Motor neuron (in vitro differentiated cells): ENCODE measurements at regions not wholly inside any gene's neighbourhood (a gene's known extent, or its start where the extent isn't known, plus 50 kb on each side); places are given as distances from the start of the nearest gene placed in this dataset.
"Not testable (repeated sequence)": the region's sequence is repeated elsewhere in the genome, so short reads cannot be mapped to it uniquely, and the experiment has no call there.

Experiments
- ATAC-seq, 8 experiments: fragments of 200-7000 bp; cut with Tn5 transposase; replicated peaks in 6 of 8; 2 replicates each; pipeline ENCODE4 v1.8.0; 2021; ENCODE audit warnings: mild to moderate bottlenecking in 8 of 8, moderate library complexity in 8 of 8
- H3K27ac ChIP-seq, 2 donors: fragments of 250-450 bp; sonication (Bioruptor Pico); 2 replicates each; pipeline ENCODE4 v1.9.0; 2021; ENCODE audit warnings: antibody characterized with exemption in 2 of 2, mild to moderate bottlenecking in 2 of 2, moderate library complexity in 1 of 2
- H3K4me1 ChIP-seq, 2 donors: fragments of 250-450 bp; sonication (Bioruptor Pico); replicated peaks in 1 of 2; 2 replicates each; pipeline ENCODE4 v1.6.1; 2021; ENCODE audit warnings: antibody characterized with exemption in 2 of 2, mild to moderate bottlenecking in 2 of 2, moderate library complexity in 1 of 2
- H3K4me3 ChIP-seq, 5 donors: fragments of 250-450 bp; sonication (Bioruptor Pico); 2 replicates each; pipeline ENCODE4 v1.9.0; 2021; ENCODE audit warnings: antibody characterized with exemption in 5 of 5, mild to moderate bottlenecking in 5 of 5, moderate library complexity in 4 of 5
- WGBS, 10 experiments: fragments of 450-650 bp; shearing (Covaris generic); methylation state at CpG; one replicate each; pipeline ENCODE4 v1.0.0; 2022; 5-methylcytosine and 5-hydroxymethylcytosine counted together
- in situ Hi-C, 9 experiments: fragments of 400-800 bp; cut with MboI; loops; one replicate each; pipeline ENCODE4 v1.15.0; 2021; ENCODE audit warnings: low sequenced_read_pairs in 9 of 9, low pct_unique_long_range_greater_than_20kb in 2 of 9; ENCODE audit not compliant: unreplicated experiment in 9 of 9

- no peak overlapping the region for H3K27ac ChIP-seq
- 36 to 100% (median 67%) methylated on average over 1 of the region's 1 CpG; no CpG with 5 or more reads in 3 of the 10 experiments for WGBS, 10 experiments
- peaks cover 4 to 8% of the 10 kb centered on the region in 2 donors for H3K4me1 ChIP-seq
- in situ Hi-C loops, result loop anchor here in 1 of 9 experiments (25.0 kb wide), 1 partner anchor 237 kb away; the partner anchor contains the start of gene SVIL
- H3K4me3 ChIP-seq, result no peak overlapping the region
- no peak for ATAC-seq
Measured at GRCh38 chr10:29873941-29874484, 185.4 kb downstream of the JCAD start.

GRCh38 chr10:29870522-29871044 lies 188.8 kb downstream of the JCAD start:
- H3K27ac ChIP-seq, result no peak overlapping the region
- no peak overlapping the region for H3K4me3 ChIP-seq
- 36 to 100% (median 54%) methylated on average over 1 to 2 of the region's 2 CpGs; no CpG with 5 or more reads in 2 of the 10 experiments for WGBS, 10 experiments
- peaks cover 4 to 16% of the 10 kb centered on the region in 2 donors for H3K4me1 ChIP-seq
- in situ Hi-C loops, result loop anchor here in 1 of 9 experiments (25.0 kb wide), 1 partner anchor 233 kb away; the partner anchor contains the start of gene SVIL
- no peak for ATAC-seq

GRCh38 chr10:29869593-29869992 lies 189.8 kb downstream of the JCAD start:
- WGBS, 10 experiments, result 17 to 93% (median 83%) methylated on average over 1 to 6 of the region's 6 CpGs
- H3K4me1 ChIP-seq, result peaks cover under 1 to 8% of the 10 kb centered on the region in 2 donors
- H3K27ac ChIP-seq, result no peak overlapping the region
- ATAC-seq, result no peak
- no peak overlapping the region for H3K4me3 ChIP-seq
- in situ Hi-C loops, result loop anchor here in 1 of 9 experiments (25.0 kb wide), 1 partner anchor 232 kb away; the partner anchor contains the start of gene SVIL

- H3K4me3 ChIP-seq, result no peak overlapping the region
- in situ Hi-C loops, result loop anchor here in 1 of 9 experiments (25.0 kb wide), 1 partner anchor 229 kb away; the partner anchor contains the start of gene SVIL
- 83 to 100% (median 86%) methylated on average over 1 to 2 of the region's 2 CpGs; no CpG with 5 or more reads in 6 of the 10 experiments for WGBS, 10 experiments
- no peak for ATAC-seq
- no peak overlapping the region for H3K27ac ChIP-seq
- H3K4me1 ChIP-seq, result peaks cover 0 to 8% of the 10 kb centered on the region in 2 donors
Measured at GRCh38 chr10:29866356-29866755, 193.0 kb downstream of the JCAD start.

- Histone ChIP-seq H3K4me3 (no peak overlapping the region), H3K4me1 (peaks cover 0 to 8% of the 10 kb centered on the region in 2 donors), H3K27ac (no peak overlapping the region)
- ATAC-seq, result no peak
- in situ Hi-C loops, result loop anchor here in 1 of 9 experiments (25.0 kb wide), 1 partner anchor 229 kb away; the partner anchor contains the start of gene SVIL
- 15 to 86% (median 63%) methylated on average over 2 to 6 of the region's 6 CpGs; no CpG with 5 or more reads in 2 of the 10 experiments for WGBS, 10 experiments
Measured at GRCh38 chr10:29865700-29866355, 193.6 kb downstream of the JCAD start.

- no peak overlapping the region for H3K4me3 ChIP-seq
- H3K27ac ChIP-seq, result no peak overlapping the region
- H3K4me1 ChIP-seq, result peaks cover 2 to 8% of the 10 kb centered on the region in 2 donors
- in situ Hi-C loops, result loop anchor here in 1 of 9 experiments (25.0 kb wide), 1 partner anchor 226 kb away; the partner anchor contains the start of gene SVIL
- 6 to 100% (median 71%) methylated on average over 1 to 4 of the region's 4 CpGs; no CpG with 5 or more reads in 3 of the 10 experiments for WGBS, 10 experiments
- ATAC-seq, result peak in 6 of 8 experiments; percentile 7 to 62 (median 36)
Measured at GRCh38 chr10:29862923-29863614, 196.3 kb downstream of the JCAD start.

- H3K4me1 ChIP-seq, result peaks cover 2 to 8% of the 10 kb centered on the region in 2 donors
- WGBS, 10 experiments, result 7 to 100% (median 67%) methylated on average over 2 to 4 of the region's 4 CpGs; no CpG with 5 or more reads in 2 of the 10 experiments
- ATAC-seq, result no peak
- no peak overlapping the region for H3K27ac ChIP-seq
- in situ Hi-C loops, result loop anchor here in 1 of 9 experiments (25.0 kb wide), 1 partner anchor 225 kb away; the partner anchor contains the start of gene SVIL
- H3K4me3 ChIP-seq, result no peak overlapping the region
Measured at GRCh38 chr10:29861811-29862505, 197.4 kb downstream of the JCAD start.

GRCh38 chr10:29861231-29861630 lies 198.2 kb downstream of the JCAD start:
- not testable (repeated sequence) for H3K4me3 ChIP-seq, H3K4me1 ChIP-seq, ATAC-seq, H3K27ac ChIP-seq
- in situ Hi-C loops, result loop anchor here in 1 of 9 experiments (25.0 kb wide), 1 partner anchor 224 kb away; the partner anchor contains the start of gene SVIL
- 58 to 100% (median 86%) methylated on average over 1 to 5 of the region's 5 CpGs; no CpG with 5 or more reads in 2 of the 10 experiments for WGBS, 10 experiments

GRCh38 chr10:29860166-29860565 lies 199.2 kb downstream of the JCAD start:
- peak in 3 of 8 experiments; percentile 76 to 87 (median 80) for ATAC-seq
- 0 to 100% (median 62%) methylated on average over 1 to 8 of the region's 9 CpGs for WGBS, 10 experiments
- no peak overlapping the region for H3K27ac ChIP-seq
- H3K4me3 ChIP-seq, result no peak overlapping the region
- H3K4me1 ChIP-seq, result peaks cover 0 to 2% of the 10 kb centered on the region in 2 donors
- in situ Hi-C loops, result loop anchor here in 1 of 9 experiments (25.0 kb wide), 1 partner anchor 223 kb away; the partner anchor contains the start of gene SVIL

- no peak overlapping the region for H3K27ac ChIP-seq
- in situ Hi-C loops, result loop anchor here in 1 of 9 experiments (10.0 to 25.0 kb wide), 2 partner anchors 125 to 222 kb away; partner anchors contain the start of gene SVIL
- 0 to 96% (median 81%) methylated on average over 1 to 6 of the region's 6 CpGs; no CpG with 5 or more reads in 1 of the 10 experiments for WGBS, 10 experiments
- peaks cover 0 to 2% of the 10 kb centered on the region in 2 donors for H3K4me1 ChIP-seq
- ATAC-seq, result peak in 1 of 8 experiments; percentile 9
- H3K4me3 ChIP-seq, result no peak overlapping the region
Measured at GRCh38 chr10:29859521-29860130, 199.8 kb downstream of the JCAD start.

GRCh38 chr10:29858702-29859267 lies 200.6 kb downstream of the JCAD start:
- ATAC-seq, result peak in 1 of 8 experiments; percentile 31
- no peak overlapping the region for H3K4me3 ChIP-seq
- H3K4me1 ChIP-seq, result peaks cover 0 to 2% of the 10 kb centered on the region in 2 donors
- WGBS, 10 experiments, result 40 to 100% (median 75%) methylated on average over 1 to 2 of the region's 3 CpGs; no CpG with 5 or more reads in 2 of the 10 experiments
- H3K27ac ChIP-seq, result no peak overlapping the region
- in situ Hi-C loops, result loop anchor here in 1 of 9 experiments (10.0 to 25.0 kb wide), 2 partner anchors 124 to 221 kb away; partner anchors contain the start of gene SVIL
